HEK293 (cell line): ENCODE measurements at regions not wholly inside any gene's neighbourhood (a gene's known extent, or its start where the extent isn't known, plus 50 kb on each side); places are given as distances from the start of the nearest gene placed in this dataset.

ENCODE experiments used
- CTCF ChIA-PET: fragments of 350-600 bp; formaldehyde crosslinking; extraction: SDS; loops from one replicate; lab custom pipeline; 2021; ENCODE audit warnings: antibody characterized with exemption; lab: Yijun Ruan, JAX
- POLR2A ChIA-PET: fragments of 300-600 bp; formaldehyde crosslinking; extraction: SDS; loops from one replicate; lab custom pipeline; 2020; ENCODE audit warnings: antibody characterized with exemption, inconsistent platforms; lab: Yijun Ruan, JAX
- H3K27ac ChIP-seq: fragments of 200-500 bp; sonication (Bioruptor generic); 2 replicates; pipeline ENCODE4 v1.5.1; 2014; ENCODE audit warnings: low read depth, low read length, control low read depth, inconsistent platforms; ENCODE audit errors: extremely low read depth
- H3K36me3 ChIP-seq, 2 experiments: fragments of 200-500 bp in 1 of 2; sonication (Bioruptor generic) in 1 of 2; 1 replicate in 1 of 2; 2 replicates in 1 of 2; pipeline ENCODE4 v1.5.1; 2014 to 2017; ENCODE audit warnings: inconsistent platforms in 2 of 2, low read length in 2 of 2; ENCODE audit not compliant: control insufficient read depth in 2 of 2, insufficient read depth in 1 of 2
- H3K4me1 ChIP-seq: fragments of 200-500 bp; sonication (Bioruptor generic); 2 replicates; pipeline ENCODE4 v1.5.1; 2014; ENCODE audit warnings: mild to moderate bottlenecking, low read length, inconsistent platforms; ENCODE audit not compliant: control insufficient read depth, insufficient read depth
- H3K4me3 ChIP-seq: 2 replicates; pipeline ENCODE4 v1.5.1; 2011; ENCODE audit warnings: low read depth, mild to moderate bottlenecking, control low read depth, low read length, moderate library complexity
- H3K9me3 ChIP-seq: fragments of 200-500 bp; sonication (Bioruptor generic); 2 replicates; pipeline ENCODE4 v1.5.1; 2014; ENCODE audit warnings: low read depth, low read length, inconsistent platforms; ENCODE audit not compliant: control insufficient read depth, insufficient read depth
- BCL11B ChIP-seq: fragments of 450-650 bp; formaldehyde crosslinking; IDR thresholded peaks from 2 replicates; pipeline ENCODE4 v1.5.1; 2016; ENCODE audit warnings: low read depth, missing biosample characterization, missing genetic modification characterization
- HOXC10 ChIP-seq: sonication (generic); formaldehyde crosslinking; IDR thresholded peaks from 2 replicates; pipeline ENCODE4 v1.8.1; 2023; ENCODE audit warnings: mild to moderate bottlenecking, missing genetic modification reagents
- KLF9 ChIP-seq: fragments of 450-650 bp; formaldehyde crosslinking; IDR thresholded peaks from 2 replicates; pipeline ENCODE4 v1.5.1; 2016; ENCODE audit warnings: missing biosample characterization, missing genetic modification characterization, low read depth
- RBAK ChIP-seq: fragments of 450-650 bp; formaldehyde crosslinking; IDR thresholded peaks from 2 replicates; pipeline ENCODE4 v1.5.1; 2016; ENCODE audit warnings: missing biosample characterization, missing genetic modification characterization
- REPIN1 ChIP-seq: fragments of 450-650 bp; formaldehyde crosslinking; IDR thresholded peaks from 2 replicates; pipeline ENCODE4 v1.5.1; 2017; ENCODE audit warnings: missing biosample characterization, missing genetic modification characterization, low read depth
- SP7 ChIP-seq: fragments of 450-650 bp; formaldehyde crosslinking; IDR thresholded peaks from 2 replicates; pipeline ENCODE4 v1.5.1; 2016; ENCODE audit warnings: missing biosample characterization, missing genetic modification characterization
- ZNF112 ChIP-seq: fragments of 450-650 bp; formaldehyde crosslinking; IDR thresholded peaks from 2 replicates; pipeline ENCODE4 v1.5.0; 2017; ENCODE audit warnings: missing biosample characterization, missing genetic modification characterization
- ZNF114 ChIP-seq: fragments of 450-650 bp; formaldehyde crosslinking; IDR thresholded peaks from 2 replicates; pipeline ENCODE4 v1.5.0; 2017; ENCODE audit warnings: missing biosample characterization, missing genetic modification characterization
- ZNF138 ChIP-seq: fragments of 450-650 bp; formaldehyde crosslinking; IDR thresholded peaks from 2 replicates; pipeline ENCODE4 v1.5.1; 2016; ENCODE audit warnings: missing biosample characterization, missing genetic modification characterization, borderline replicate concordance
- ZNF146 ChIP-seq: fragments of 450-650 bp; formaldehyde crosslinking; IDR thresholded peaks from 2 replicates; pipeline ENCODE4 v1.5.1; 2016; ENCODE audit warnings: missing biosample characterization, missing genetic modification characterization
- ZNF155 ChIP-seq: fragments of 450-650 bp; formaldehyde crosslinking; IDR thresholded peaks from 2 replicates; pipeline ENCODE4 v1.5.1; 2016; ENCODE audit warnings: missing biosample characterization, missing genetic modification characterization
- ZNF169 ChIP-seq: fragments of 450-650 bp; formaldehyde crosslinking; IDR thresholded peaks from 2 replicates; pipeline ENCODE4 v1.5.1; 2016; ENCODE audit warnings: missing biosample characterization, missing genetic modification characterization
- ZNF19 ChIP-seq: fragments of 450-650 bp; formaldehyde crosslinking; IDR thresholded peaks from 2 replicates; pipeline ENCODE4; 2016; ENCODE audit warnings: missing biosample characterization, missing genetic modification characterization, low read depth
- ZNF24 ChIP-seq: fragments of 450-650 bp; formaldehyde crosslinking; IDR thresholded peaks from 2 replicates; pipeline ENCODE4 v1.5.1; 2016; ENCODE audit warnings: missing biosample characterization, missing genetic modification characterization
- ZNF248 ChIP-seq: fragments of 450-650 bp; formaldehyde crosslinking; IDR thresholded peaks from 2 replicates; pipeline ENCODE4 v1.5.1; 2017; ENCODE audit warnings: missing biosample characterization, missing genetic modification characterization
- ZNF391 ChIP-seq: fragments of 450-650 bp; formaldehyde crosslinking; IDR thresholded peaks from 2 replicates; pipeline ENCODE4 v1.5.1; 2016; ENCODE audit warnings: low read depth, missing biosample characterization, missing genetic modification characterization, borderline replicate concordance
- ZNF404 ChIP-seq: fragments of 450-650 bp; formaldehyde crosslinking; IDR thresholded peaks from 2 replicates; pipeline ENCODE4 v1.5.1; 2017; ENCODE audit warnings: missing biosample characterization, missing genetic modification characterization
- ZNF423 ChIP-seq: fragments of 450-650 bp; formaldehyde crosslinking; IDR thresholded peaks from 2 replicates; pipeline ENCODE4 v1.5.1; 2016; ENCODE audit warnings: missing biosample characterization, missing genetic modification characterization
- ZNF488 ChIP-seq: fragments of 450-650 bp; formaldehyde crosslinking; IDR thresholded peaks from 2 replicates; pipeline ENCODE4 v1.5.1; 2016; ENCODE audit warnings: missing biosample characterization, missing genetic modification characterization
- ZNF549 ChIP-seq: fragments of 450-650 bp; IDR thresholded peaks from 2 replicates; pipeline ENCODE4 v1.5.1; 2018; ENCODE audit warnings: missing biosample characterization, missing genetic modification characterization, mild to moderate bottlenecking, inconsistent platforms, moderate library complexity
- ZNF596 ChIP-seq: fragments of 450-650 bp; IDR thresholded peaks from 2 replicates; pipeline ENCODE4 v1.5.0; 2018; ENCODE audit warnings: missing biosample characterization, mild to moderate bottlenecking, missing genetic modification characterization, moderate library complexity
- ZNF610 ChIP-seq: fragments of 450-650 bp; formaldehyde crosslinking; IDR thresholded peaks from 2 replicates; pipeline ENCODE4 v1.5.1; 2016; ENCODE audit warnings: missing biosample characterization, missing genetic modification characterization, borderline replicate concordance
- ZNF621 ChIP-seq: fragments of 450-650 bp; formaldehyde crosslinking; IDR thresholded peaks from 2 replicates; pipeline ENCODE4 v1.5.1; 2017; ENCODE audit warnings: missing biosample characterization, missing genetic modification characterization
- ZNF624 ChIP-seq: fragments of 450-650 bp; formaldehyde crosslinking; IDR thresholded peaks from 2 replicates; pipeline ENCODE4 v1.5.1; 2017; ENCODE audit warnings: missing biosample characterization, missing genetic modification characterization
- ZNF747 ChIP-seq: fragments of 450-650 bp; formaldehyde crosslinking; IDR thresholded peaks from 2 replicates; pipeline ENCODE4 v1.5.1; 2016; ENCODE audit warnings: missing biosample characterization, missing genetic modification characterization
- TF ChIP-seq, protein P1 (sequence below): fragments of 450-650 bp; IDR thresholded peaks from 2 replicates; pipeline ENCODE4 v1.5.1; 2018; ENCODE audit warnings: missing biosample characterization, mild to moderate bottlenecking, missing genetic modification characterization
- TF ChIP-seq, protein P2 (sequence below): fragments of 450-650 bp; formaldehyde crosslinking; IDR thresholded peaks from 2 replicates; pipeline ENCODE4 v1.5.1; 2017; ENCODE audit warnings: missing biosample characterization, missing genetic modification characterization
- TF ChIP-seq, protein P3 (sequence below): fragments of 450-650 bp; formaldehyde crosslinking; IDR thresholded peaks from 2 replicates; pipeline ENCODE4; 2016; ENCODE audit warnings: missing biosample characterization, missing genetic modification characterization

- H3K9me3 ChIP-seq = no peaks in the 10 kb centered on the region
- ChIA-PET CTCF (interaction anchor here (0.7 to 1.2 kb wide), 3 partner anchors 11 to 1147 kb away, joined by 3 read pairs; no protein-coding TSS in a partner anchor), POLR2A (no interaction called here)
- no peaks in the 10 kb centered on the region for H3K4me1 ChIP-seq
- TF ChIP-seq RBAK (no peak), SP7 (no peak), ZNF169 (tag by site-specific recombination) (no peak), ZNF549 (tag by site-specific recombination) (no peak)
- no peaks in the 10 kb centered on the region for H3K36me3 ChIP-seq
- no peak overlapping the region for H3K4me3 ChIP-seq
- H3K27ac ChIP-seq = no peak overlapping the region
These were observed 170.8 kb downstream of the SNAPC1 start for GRCh38 chr14:61932974-61933373.

GRCh38 chr14:61934385-61934784 lies 172.2 kb downstream of the SNAPC1 start:
- H3K4me3 ChIP-seq = no peak overlapping the region
- TF ChIP-seq ZNF624 (tag by site-specific recombination) (no peak), ZNF423 (tag by site-specific recombination) (no peak), ZNF391 (tag by site-specific recombination) (no peak), ZNF747 (no peak), ZNF146 (tag by site-specific recombination) (no peak), ZNF24 (tag by site-specific recombination) (no peak), ZNF248 (tag by site-specific recombination) (no peak), REPIN1 (tag by site-specific recombination) (no peak), HOXC10 (CRISPR knock-in tag) (no peak), KLF9 (tag by site-specific recombination) (no peak), BCL11B (tag by site-specific recombination) (no peak)
- TF ChIP-seq, protein P1, sequence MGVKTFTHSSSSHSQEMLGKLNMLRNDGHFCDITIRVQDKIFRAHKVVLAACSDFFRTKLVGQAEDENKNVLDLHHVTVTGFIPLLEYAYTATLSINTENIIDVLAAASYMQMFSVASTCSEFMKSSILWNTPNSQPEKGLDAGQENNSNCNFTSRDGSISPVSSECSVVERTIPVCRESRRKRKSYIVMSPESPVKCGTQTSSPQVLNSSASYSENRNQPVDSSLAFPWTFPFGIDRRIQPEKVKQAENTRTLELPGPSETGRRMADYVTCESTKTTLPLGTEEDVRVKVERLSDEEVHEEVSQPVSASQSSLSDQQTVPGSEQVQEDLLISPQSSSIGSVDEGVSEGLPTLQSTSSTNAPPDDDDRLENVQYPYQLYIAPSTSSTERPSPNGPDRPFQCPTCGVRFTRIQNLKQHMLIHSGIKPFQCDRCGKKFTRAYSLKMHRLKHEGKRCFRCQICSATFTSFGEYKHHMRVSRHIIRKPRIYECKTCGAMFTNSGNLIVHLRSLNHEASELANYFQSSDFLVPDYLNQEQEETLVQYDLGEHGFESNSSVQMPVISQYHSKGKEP (tag by site-specific recombination) = no peak
- TF ChIP-seq, protein P2, sequence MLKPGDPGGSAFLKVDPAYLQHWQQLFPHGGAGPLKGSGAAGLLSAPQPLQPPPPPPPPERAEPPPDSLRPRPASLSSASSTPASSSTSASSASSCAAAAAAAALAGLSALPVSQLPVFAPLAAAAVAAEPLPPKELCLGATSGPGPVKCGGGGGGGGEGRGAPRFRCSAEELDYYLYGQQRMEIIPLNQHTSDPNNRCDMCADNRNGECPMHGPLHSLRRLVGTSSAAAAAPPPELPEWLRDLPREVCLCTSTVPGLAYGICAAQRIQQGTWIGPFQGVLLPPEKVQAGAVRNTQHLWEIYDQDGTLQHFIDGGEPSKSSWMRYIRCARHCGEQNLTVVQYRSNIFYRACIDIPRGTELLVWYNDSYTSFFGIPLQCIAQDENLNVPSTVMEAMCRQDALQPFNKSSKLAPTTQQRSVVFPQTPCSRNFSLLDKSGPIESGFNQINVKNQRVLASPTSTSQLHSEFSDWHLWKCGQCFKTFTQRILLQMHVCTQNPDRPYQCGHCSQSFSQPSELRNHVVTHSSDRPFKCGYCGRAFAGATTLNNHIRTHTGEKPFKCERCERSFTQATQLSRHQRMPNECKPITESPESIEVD (tag by site-specific recombination) = no peak
- POLR2A ChIA-PET = no interaction called here
- no peak overlapping the region for H3K27ac ChIP-seq
- no peaks in the 10 kb centered on the region for H3K4me1 ChIP-seq
- H3K36me3 ChIP-seq = no peaks in the 10 kb centered on the region
- CTCF ChIA-PET = no interaction called here
- H3K9me3 ChIP-seq = no peaks in the 10 kb centered on the region

- no peak for TF ChIP-seq ZNF138 (tag by site-specific recombination)
- TF ChIP-seq ZNF610 (tag by site-specific recombination) = no peak
- no peak for TF ChIP-seq ZNF19
- TF ChIP-seq ZNF112 = no peak
- no peak for TF ChIP-seq ZNF404 (tag by site-specific recombination)
- no peak for TF ChIP-seq ZNF621
- no peak for TF ChIP-seq ZNF488
- TF ChIP-seq, protein P3, sequence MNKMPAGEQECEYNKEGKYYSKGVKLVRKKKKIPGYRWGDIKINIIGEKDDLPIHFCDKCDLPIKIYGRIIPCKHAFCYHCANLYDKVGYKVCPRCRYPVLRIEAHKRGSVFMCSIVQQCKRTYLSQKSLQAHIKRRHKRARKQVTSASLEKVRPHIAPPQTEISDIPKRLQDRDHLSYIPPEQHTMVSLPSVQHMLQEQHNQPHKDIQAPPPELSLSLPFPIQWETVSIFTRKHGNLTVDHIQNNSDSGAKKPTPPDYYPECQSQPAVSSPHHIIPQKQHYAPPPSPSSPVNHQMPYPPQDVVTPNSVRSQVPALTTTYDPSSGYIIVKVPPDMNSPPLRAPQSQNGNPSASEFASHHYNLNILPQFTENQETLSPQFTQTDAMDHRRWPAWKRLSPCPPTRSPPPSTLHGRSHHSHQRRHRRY = no peak
- no peak for TF ChIP-seq ZNF114 (tag by site-specific recombination)
- TF ChIP-seq ZNF155 (tag by site-specific recombination) = no peak
- TF ChIP-seq ZNF596 (tag by site-specific recombination) = no peak
- H3K4me1 ChIP-seq = no peaks in the 10 kb centered on the region
- H3K36me3 ChIP-seq = no peaks in the 10 kb centered on the region
- ChIA-PET POLR2A (no interaction called here), CTCF (no interaction called here)
- H3K4me3 ChIP-seq = no peak overlapping the region
- H3K9me3 ChIP-seq = no peaks in the 10 kb centered on the region
- H3K27ac ChIP-seq = no peak overlapping the region
These were observed 177.6 kb downstream of the SNAPC1 start for GRCh38 chr14:61939776-61940175.
